Ovary (tissue), 3 donors: ENCODE measurements at regions not wholly inside any gene's neighbourhood (a gene's known extent, or its start where the extent isn't known, plus 50 kb on each side); places are given as distances from the start of the nearest gene placed in this dataset.

Source experiments
- CTCF ChIP-seq, 3 donors: fragments of 450-650 bp in 2 of 3; fragments of 200-600 bp in 1 of 3; IDR thresholded peaks; one replicate each; pipeline versions ENCODE4 v1.5.1 to v1.8.0; 2016 to 2022; ENCODE audit warnings: antibody characterized with exemption in 3 of 3, mild to moderate bottlenecking in 1 of 3
- POLR2A ChIP-seq: fragments of 450-650 bp; IDR thresholded peaks from one replicate; pipeline ENCODE4 v1.6.1; 2017; ENCODE audit warnings: antibody characterized with exemption, mild to moderate bottlenecking, moderate library complexity
- donor health status: DM: no; HTN: no; CAD: no.

GRCh38 chr2:71844967-71845366 is 302.7 kb downstream of the CYP26B1 start:
- TF ChIP-seq CTCF (IDR thresholded peaks at IDR 0.05) (no peak), POLR2A (no peak)
